Bone marrow (tissue), 2 donors: ENCODE measurements at regions not wholly inside any gene's neighbourhood (a gene's known extent, or its start where the extent isn't known, plus 50 kb on each side); places are given as distances from the start of the nearest gene placed in this dataset.

Experiments
- DNase-seq, 2 donors: peaks; one replicate each; lab custom pipeline; 2025; lab: John Stamatoyannopoulos, UW

DNA sequence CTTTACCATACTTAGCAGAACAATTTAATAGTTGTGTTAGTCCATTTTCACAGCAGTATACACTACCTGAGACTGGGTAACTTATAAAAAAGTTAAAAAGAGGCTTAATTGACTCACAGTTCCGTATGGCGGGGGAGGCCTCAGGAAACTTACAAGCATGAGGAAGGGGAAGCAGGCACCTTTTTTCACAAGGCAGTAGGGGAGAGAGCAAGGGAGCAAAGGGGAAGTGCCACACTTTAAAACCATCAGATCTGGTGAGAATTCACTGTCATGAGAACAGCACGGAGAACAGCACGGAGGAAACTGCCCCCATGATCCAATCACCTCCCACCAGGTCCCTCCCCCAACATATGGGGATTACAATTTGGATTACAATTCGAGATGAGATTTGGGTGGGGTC, 269.9 kb downstream of the MTRR start:
- no peak for DNase-seq

- DNase-seq: no peak
These were observed 281.8 kb downstream of the MTRR start for GRCh38 chr5:8150791-8151190.

DNA sequence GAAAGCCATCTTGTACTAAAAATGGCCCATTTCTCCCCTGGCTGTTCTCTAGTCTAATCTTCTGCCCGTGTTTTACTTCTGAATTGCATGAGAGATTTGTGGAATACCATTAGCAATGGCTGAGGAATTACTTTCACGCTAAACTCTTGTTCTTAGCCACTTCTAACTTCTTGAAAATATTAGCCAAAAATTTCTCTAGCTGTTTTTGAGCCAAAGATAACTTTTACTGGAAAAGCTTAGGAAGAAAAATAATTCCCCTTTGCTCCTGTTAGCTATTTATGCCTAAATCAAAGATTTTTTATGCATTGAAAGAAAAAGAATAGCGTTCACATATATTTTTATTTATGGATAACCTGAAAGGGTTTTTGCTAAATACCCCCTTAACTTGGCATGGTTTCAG, 287.8 kb downstream of the MTRR start:
- no peak for DNase-seq

- no peak for DNase-seq
These were observed 288.4 kb downstream of the MTRR start for GRCh38 chr5:8157320-8157822.

GRCh38 chr5:8176101-8176693, 307.2 kb downstream of the MTRR start:
- DNase-seq: no peak

GRCh38 chr5:8184455-8185063, 315.6 kb downstream of the MTRR start:
- no peak for DNase-seq

GRCh38 chr5:8185852-8186251, 316.9 kb downstream of the MTRR start:
- no peak for DNase-seq

DNA sequence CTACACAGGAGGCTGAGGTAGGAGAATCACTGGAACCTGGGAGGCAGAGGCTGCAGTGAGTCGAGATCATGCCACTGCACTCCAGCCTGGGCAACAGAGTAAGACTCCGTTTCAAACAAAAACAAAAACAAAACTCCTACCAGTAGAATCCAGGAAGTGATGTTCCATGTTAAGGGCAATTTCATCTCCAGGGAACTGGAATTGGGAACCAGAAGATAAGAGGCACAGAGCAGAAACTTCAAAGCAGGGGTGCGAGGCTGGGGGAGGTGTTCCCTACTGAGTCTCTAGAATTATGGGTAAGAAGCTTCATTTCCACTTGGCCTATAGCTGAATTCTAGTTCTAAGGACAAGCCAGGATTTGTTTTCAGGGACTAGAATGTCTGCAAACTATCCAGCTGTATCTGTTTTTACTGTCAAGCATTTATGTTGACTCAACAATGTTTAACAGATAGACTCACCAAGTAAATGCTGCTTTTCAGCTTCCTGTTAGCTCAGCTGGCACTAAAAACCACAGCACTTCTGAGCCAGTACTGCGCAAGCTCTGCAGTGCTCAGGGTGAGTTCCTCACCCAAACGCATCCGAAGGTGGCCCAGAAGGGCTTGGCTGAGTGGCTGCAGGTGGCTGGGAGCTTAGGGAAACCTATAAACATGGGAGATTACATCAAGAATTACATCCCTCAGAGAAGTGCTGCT, 320.1 kb downstream of the MTRR start:
- DNase-seq: no peak

DNA sequence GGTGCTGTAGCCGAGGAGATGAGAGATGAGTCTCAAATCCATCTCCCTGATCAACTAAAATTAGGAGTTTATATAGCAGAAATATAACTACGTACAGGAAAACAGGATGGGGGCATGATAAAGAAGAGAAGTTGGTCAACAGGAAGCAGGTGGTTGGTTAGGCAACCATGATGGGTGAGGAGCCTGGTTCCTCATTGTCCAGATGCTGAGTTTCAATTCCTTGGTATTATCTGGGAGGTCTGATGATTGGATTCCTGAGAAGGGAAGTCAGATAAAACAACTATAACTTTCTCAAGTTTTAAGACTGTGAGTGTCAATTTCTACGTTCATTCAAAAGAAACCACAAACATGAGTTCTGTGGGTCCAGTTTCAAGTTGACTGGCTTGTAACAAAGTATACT, 323.9 kb downstream of the MTRR start:
- DNase-seq: no peak

- no peak for DNase-seq
These were observed 327.1 kb downstream of the MTRR start for GRCh38 chr5:8196061-8196460.

- no peak for DNase-seq
These were observed 339.4 kb downstream of the MTRR start for GRCh38 chr5:8208307-8208706.

GRCh38 chr5:8209500-8209899, 340.6 kb downstream of the MTRR start:
- no peak for DNase-seq

DNA sequence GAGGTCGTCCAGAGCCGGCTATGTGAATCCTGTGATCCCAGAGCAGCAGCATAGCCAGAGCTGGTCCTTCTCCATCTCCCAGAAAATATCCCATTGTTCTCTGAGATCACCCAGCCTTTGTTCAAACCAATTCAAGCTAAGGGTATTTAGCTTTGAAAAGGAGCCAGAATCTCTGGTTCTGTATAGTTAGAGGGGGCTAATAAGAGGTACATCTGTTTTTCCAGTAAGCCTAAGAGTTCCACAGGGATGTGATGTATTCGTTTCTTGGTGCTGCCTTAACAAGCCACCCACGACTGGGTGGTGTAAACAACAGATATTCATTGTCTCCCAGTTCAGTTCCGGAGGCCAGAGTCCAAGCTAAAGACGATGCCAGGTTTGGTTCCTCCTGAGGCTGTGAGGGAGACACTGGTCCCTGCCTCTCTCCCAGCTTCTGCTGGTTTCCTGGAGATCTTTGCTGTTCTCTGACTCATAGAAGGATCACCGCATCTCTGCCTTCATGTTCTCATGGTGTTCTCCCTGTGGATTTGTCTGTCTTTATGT, 344.8 kb downstream of the MTRR start:
- no peak for DNase-seq

DNA sequence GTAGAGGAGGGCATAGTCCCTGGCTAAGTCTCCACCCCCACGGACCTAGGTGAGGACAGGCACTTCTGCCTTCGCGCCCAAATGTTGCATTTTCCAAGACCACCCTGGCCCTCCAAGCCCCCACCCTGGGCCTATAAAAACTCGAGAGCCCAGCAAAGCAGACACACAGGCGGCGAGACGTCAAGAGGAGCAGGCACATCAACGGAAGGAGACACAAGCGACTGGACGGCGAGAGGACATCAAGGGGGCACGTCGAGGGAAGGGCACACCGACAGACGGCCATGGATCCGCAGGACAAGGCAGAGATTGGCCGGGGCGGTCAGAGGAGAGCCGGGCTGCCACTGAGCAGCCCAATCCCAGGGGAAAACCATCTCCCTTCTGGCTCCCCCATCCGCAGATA, 348.0 kb downstream of the MTRR start:
- DNase-seq: no peak

DNA sequence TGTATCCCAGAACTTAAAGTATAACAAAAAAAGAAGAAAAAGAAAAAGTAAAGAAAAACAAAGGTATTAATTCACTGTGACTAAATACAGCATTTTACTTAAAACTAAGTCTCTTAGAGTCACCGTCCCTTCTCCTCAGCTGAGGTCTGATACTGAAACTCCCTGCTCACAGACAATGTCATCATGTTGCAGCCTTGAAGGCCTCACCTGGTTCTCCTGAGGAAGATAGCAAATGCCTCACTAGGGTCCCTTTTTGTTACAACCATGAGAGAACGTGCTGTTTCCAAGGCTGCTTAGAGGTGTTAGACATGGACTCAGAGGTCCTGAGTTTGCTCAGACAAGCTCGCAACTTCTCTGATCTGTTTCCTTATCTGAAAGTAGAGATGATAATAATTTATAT, 357.2 kb downstream of the MTRR start:
- DNase-seq: no peak

DNA sequence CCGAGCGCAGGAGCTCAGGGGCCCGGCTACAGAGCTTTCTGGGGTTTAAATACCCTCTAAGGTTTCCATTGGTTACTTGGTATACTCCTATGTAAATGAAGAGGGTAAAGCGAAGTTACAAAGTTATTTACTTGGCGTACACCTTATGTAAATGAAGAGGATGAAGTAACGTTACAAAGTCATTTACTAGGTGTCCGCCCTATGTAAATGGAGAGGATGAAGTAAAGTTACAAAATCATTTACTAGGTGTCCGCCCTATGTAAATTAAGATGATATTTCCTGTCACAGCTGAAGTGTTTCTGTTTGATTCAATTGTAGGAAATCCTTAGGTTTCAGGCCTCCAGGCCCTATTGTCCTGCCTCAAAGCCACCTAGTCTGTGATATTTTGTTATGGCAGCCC, 358.2 kb downstream of the MTRR start:
- no peak for DNase-seq

DNA sequence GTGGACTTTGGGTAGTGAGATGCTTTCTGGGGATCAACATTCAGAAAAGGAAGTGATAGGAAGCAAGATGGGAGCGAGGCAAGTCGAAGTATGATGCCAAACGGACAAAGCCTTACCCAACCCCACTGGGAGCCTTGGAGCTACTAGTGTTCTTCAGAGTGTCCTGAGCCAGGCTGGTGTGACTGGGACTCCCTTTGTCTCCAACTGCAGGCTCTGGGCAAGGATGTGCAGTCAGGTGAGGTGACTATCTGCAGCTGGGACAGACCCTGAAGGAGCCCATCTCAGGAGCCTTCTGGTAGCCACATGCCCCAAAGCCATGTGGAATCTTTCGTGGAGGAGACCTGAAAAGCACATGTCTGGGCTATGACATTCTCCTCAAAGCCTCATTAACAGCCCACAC, 360.6 kb downstream of the MTRR start:
- no peak for DNase-seq

- no peak for DNase-seq
These were observed 361.9 kb downstream of the MTRR start for GRCh38 chr5:8230868-8231267.

DNA sequence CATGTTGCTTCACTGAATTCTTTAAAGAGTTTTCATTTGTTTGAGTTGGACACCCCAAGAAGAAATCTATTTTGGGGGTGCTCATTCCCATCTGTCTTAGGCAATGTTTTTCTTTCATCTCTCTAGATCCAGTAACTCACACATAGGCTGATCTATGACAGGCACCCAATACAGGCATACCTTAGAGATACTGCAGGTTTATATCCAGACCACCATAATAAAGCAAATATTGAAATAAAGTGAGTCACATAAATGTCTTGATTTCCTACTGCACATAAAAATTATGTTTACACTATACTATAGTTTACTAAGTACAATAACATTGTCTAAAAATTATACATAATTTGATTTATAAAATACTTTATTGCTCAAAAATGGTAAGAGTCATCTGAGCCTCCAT, 364.5 kb downstream of the MTRR start:
- no peak for DNase-seq

DNA sequence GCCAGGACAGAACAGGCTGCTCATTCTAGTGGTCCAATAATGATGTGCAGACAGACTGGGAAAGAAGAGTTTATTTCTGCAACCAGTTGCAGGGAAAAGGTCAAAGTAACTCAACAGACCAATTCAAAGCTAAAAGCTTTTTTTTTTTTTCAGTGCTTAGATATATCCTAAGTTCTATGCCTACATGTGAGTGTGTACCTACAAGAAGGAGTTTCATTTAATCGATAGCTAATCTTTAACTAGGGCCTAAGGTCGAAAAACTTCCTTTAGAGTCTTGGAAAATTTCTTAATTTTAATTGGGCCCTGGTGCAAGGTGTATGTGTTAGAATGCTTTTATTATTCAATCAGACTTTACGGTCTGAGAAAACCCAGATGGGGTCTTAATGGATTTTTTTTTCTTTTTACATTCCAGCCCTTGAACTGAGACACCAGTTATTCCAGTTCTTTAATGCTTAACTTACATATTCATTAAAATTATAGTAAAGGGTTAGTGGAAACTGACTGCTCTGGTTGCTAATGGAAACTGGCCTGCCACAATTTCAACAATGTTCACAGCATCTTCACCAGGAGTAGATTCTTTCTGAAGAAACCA, 365.3 kb downstream of the MTRR start:
- DNase-seq: no peak

DNA sequence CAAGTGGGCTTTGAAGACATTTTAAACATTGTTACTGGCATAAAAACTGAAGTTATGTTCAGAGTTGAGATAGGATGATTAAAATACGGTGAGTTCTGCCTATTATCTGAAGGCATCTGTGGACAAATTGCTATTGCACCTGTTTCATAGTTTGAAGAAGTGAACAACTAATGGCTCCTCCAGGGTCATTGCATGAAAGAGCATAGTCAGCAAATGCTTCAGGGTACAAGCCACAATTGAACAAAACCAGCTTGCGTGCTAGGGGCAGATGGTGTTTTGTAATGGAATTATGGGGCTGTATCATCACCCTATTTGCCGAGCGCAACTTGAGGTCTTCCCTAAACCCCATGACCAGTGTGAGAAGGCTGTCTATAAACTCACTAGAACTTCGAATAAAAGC, 369.1 kb downstream of the MTRR start:
- no peak for DNase-seq

DNA sequence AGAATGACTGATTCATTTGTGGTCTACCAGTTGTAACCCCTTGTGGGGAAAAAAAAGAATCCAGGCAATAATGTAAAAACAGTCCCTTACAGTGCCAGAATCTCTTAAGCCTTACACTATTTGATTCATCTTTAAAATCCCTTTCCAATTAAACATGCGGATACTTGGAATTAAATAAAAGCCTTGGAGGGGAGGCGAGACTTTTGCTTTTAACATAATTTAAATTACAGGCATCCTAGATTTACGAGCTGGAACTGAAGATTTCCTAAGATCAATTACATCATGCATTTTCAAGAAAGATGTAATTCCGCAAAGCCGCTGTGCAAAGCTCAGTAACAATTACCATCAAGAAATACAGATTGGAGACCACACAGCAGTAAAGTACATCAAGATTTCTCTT, 370.2 kb downstream of the MTRR start:
- no peak for DNase-seq

- no peak for DNase-seq
These were observed 370.7 kb downstream of the MTRR start for GRCh38 chr5:8239646-8240045.
